HCT116 (cell line): ENCODE measurements at regions not wholly inside any gene's neighbourhood (a gene's known extent, or its start where the extent isn't known, plus 50 kb on each side); places are given as distances from the start of the nearest gene placed in this dataset.
"Not testable (repeated sequence)": the region's sequence is repeated elsewhere in the genome, so short reads cannot be mapped to it uniquely, and the experiment has no call there.

Experiments
- ATAC-seq: fragments of 200-7000 bp; cut with Tn5 transposase; 2 replicates; pipeline ENCODE4 v1.9.1; 2020; ENCODE audit warnings: mild to moderate bottlenecking, moderate library complexity
- BruUV-seq: library from RNA; stranded (reverse); fragments of 400-500 nt; replicated peaks from 2 replicates; lab custom pipeline; 2021; lab: Mats Ljungman, UMichigan
- CTCF ChIA-PET: fragments of 300-600 bp; sonication (Branson Sonifier 250); formaldehyde crosslinking; loops from one replicate; lab custom pipeline; 2021; ENCODE audit warnings: antibody characterized with exemption; lab: Charles Lee
- POLR2A ChIA-PET: fragments of 300-600, 350-600 bp; sonication (Branson Sonifier 250); formaldehyde crosslinking; loops from one replicate; lab custom pipeline; 2021; ENCODE audit warnings: antibody characterized with exemption; lab: Charles Lee
- RAD21 ChIA-PET, 2 experiments: fragments of 300-600 bp; sonication (Branson Sonifier 250); formaldehyde crosslinking; loops; one replicate each; lab custom pipeline; 2023; ENCODE audit warnings: low total read pairs in 2 of 2; ENCODE audit not compliant: uncharacterized antibody in 2 of 2, unreplicated experiment in 2 of 2, low non-redundant PET in 1 of 2; lab: Charles Lee
- DNase-seq: peaks from one replicate; pipeline ENCODE4 v3.0.0-alpha.2; 2010; ENCODE audit warnings: low read depth, low spot score
- H2AFZ ChIP-seq: fragments of 200-600 bp; shearing (Covaris generic), sonication (generic); 2 replicates; pipeline ENCODE4 v1.6.1; 2017; ENCODE audit warnings: low read depth, mixed run types, mixed read lengths, antibody characterized with exemption, low read length; ENCODE audit not compliant: poor library complexity, severe bottlenecking
- H3K27ac ChIP-seq: 2 replicates; pipeline ENCODE4 v1.5.1; 2012; ENCODE audit warnings: low read depth, low read length
- H3K27me3 ChIP-seq: fragments of 200-600 bp; sonication (generic); 2 replicates; pipeline ENCODE4 v1.6.1; 2016; ENCODE audit warnings: mixed run types, low read length, mixed read lengths; ENCODE audit not compliant: insufficient read depth
- H3K36me3 ChIP-seq, 2 experiments: fragments of 200-500 bp in 1 of 2; fragments of 200-600 bp in 1 of 2; sonication (Bioruptor generic) in 1 of 2; sonication (generic) in 1 of 2; 2 replicates each; pipeline versions ENCODE4 v1.5.1 to v1.6.1; 2014 to 2016; ENCODE audit warnings: low read length in 2 of 2, inconsistent platforms in 1 of 2, mixed read lengths in 1 of 2, mixed run types in 1 of 2; ENCODE audit not compliant: insufficient read depth in 2 of 2, control insufficient read depth in 1 of 2
- H3K4me1 ChIP-seq, 2 experiments: fragments of 200-600 bp in 1 of 2; sonication (generic) in 1 of 2; 2 replicates each; pipeline versions ENCODE4 v1.5.1 to v1.6.1; 2012 to 2017; ENCODE audit warnings: low read length in 2 of 2, inconsistent platforms in 1 of 2, mild to moderate bottlenecking in 1 of 2, mixed read lengths in 1 of 2, mixed run types in 1 of 2, moderate library complexity in 1 of 2; ENCODE audit not compliant: insufficient read depth in 2 of 2, control insufficient read depth in 1 of 2
- H3K4me2 ChIP-seq: fragments of 200-600 bp; sonication (generic); 2 replicates; pipeline ENCODE4 v1.6.1; 2017; ENCODE audit warnings: mixed run types, low read length, mixed read lengths
- H3K4me3 ChIP-seq, 2 experiments: fragments of 200-600 bp in 1 of 2; sonication (generic) in 1 of 2; replicated peaks in 1 of 2; 2 replicates each; pipeline ENCODE4 v1.5.1; 2011 to 2016; ENCODE audit warnings: low read length in 2 of 2, control low read depth in 1 of 2, low read depth in 1 of 2, mild to moderate bottlenecking in 1 of 2, mixed read lengths in 1 of 2, mixed run types in 1 of 2
- H3K79me2 ChIP-seq: fragments of 200-600 bp; sonication (generic); 2 replicates; pipeline ENCODE4 v1.6.1; 2017; ENCODE audit warnings: mild to moderate bottlenecking, mixed run types, low read length, moderate library complexity, mixed read lengths; ENCODE audit not compliant: insufficient read depth
- H3K9ac ChIP-seq: fragments of 200-600 bp; sonication (generic); 2 replicates; pipeline ENCODE4 v1.6.1; 2016; ENCODE audit warnings: low read length, mixed read lengths
- H3K9me2 ChIP-seq: fragments of 200-600 bp; sonication (generic), shearing (Covaris generic); 2 replicates; pipeline ENCODE4 v1.6.1; 2017; ENCODE audit warnings: mixed run types, mild to moderate bottlenecking, moderate library complexity; ENCODE audit not compliant: insufficient read depth
- H3K9me3 ChIP-seq, 2 experiments: fragments of 200-500 bp in 1 of 2; fragments of 200-600 bp in 1 of 2; sonication (Bioruptor generic) in 1 of 2; sonication (generic) in 1 of 2; 2 replicates each; pipeline ENCODE4 v1.6.1; 2014 to 2017; ENCODE audit warnings: low read length in 2 of 2, mixed read lengths in 2 of 2, inconsistent platforms in 1 of 2, low read depth in 1 of 2, mild to moderate bottlenecking in 1 of 2, mixed run types in 1 of 2, moderate library complexity in 1 of 2; ENCODE audit not compliant: control insufficient read depth in 1 of 2, insufficient read depth in 1 of 2
- H4K20me1 ChIP-seq: fragments of 200-600 bp; sonication (generic), shearing (Covaris generic); 2 replicates; pipeline ENCODE4 v1.6.1; 2017; ENCODE audit warnings: mixed run types, mild to moderate bottlenecking, moderate library complexity; ENCODE audit not compliant: insufficient read depth
- ATF3 ChIP-seq: IDR thresholded peaks from 2 replicates; pipeline ENCODE4 v1.6.1; 2012
- CBX3 ChIP-seq: IDR thresholded peaks from 2 replicates; pipeline ENCODE4 v1.6.1; 2012; ENCODE audit warnings: low read depth
- CEBPB ChIP-seq: IDR thresholded peaks from 2 replicates; pipeline ENCODE4 v1.6.1; 2012; ENCODE audit warnings: low read depth
- CTCF ChIP-seq, 3 experiments: fragments of 200-600 bp in 1 of 3; sonication (generic) in 1 of 3; IDR thresholded peaks in 2 of 3; conservative IDR thresholded peaks in 1 of 3; 2 replicates each; pipeline ENCODE4 v1.5.1; 2012 to 2017; ENCODE audit warnings: low read depth in 2 of 3, low read length in 2 of 3, antibody characterized with exemption in 1 of 3, borderline replicate concordance in 1 of 3, control low read depth in 1 of 3, mild to moderate bottlenecking in 1 of 3, mixed read lengths in 1 of 3, mixed run types in 1 of 3, moderate library complexity in 1 of 3; ENCODE audit not compliant: insufficient read depth in 1 of 3
- ELF1 ChIP-seq: IDR thresholded peaks from 2 replicates; pipeline ENCODE4 v1.6.1; 2012; ENCODE audit warnings: low read depth, borderline replicate concordance
- EZH2 ChIP-seq: fragments of 200-600 bp; sonication (generic); IDR thresholded peaks from 2 replicates; pipeline ENCODE4 v1.6.1; 2017; ENCODE audit warnings: antibody characterized with exemption, mixed run types
- EZH2phosphoT487 ChIP-seq: fragments of 200-600 bp; IDR thresholded peaks from 2 replicates; pipeline ENCODE4 v1.6.1; 2018; ENCODE audit warnings: antibody characterized with exemption, borderline replicate concordance
- FOSL1 ChIP-seq: IDR thresholded peaks from 2 replicates; pipeline ENCODE4 v1.6.1; 2012; ENCODE audit warnings: low read depth
- JUND ChIP-seq: IDR thresholded peaks from 2 replicates; pipeline ENCODE4 v1.6.1; 2012
- MAX ChIP-seq: IDR thresholded peaks from 2 replicates; pipeline ENCODE4 v1.6.1; 2012
- POLR2A ChIP-seq: IDR thresholded peaks from 2 replicates; pipeline ENCODE4 v1.7.0; 2011; ENCODE audit warnings: borderline replicate concordance; ENCODE audit not compliant: insufficient read depth, insufficient read length; ENCODE audit errors: extremely low read depth
- REST ChIP-seq: IDR thresholded peaks from 2 replicates; pipeline ENCODE4 v1.6.1; 2012; ENCODE audit warnings: low read depth
- SIN3A ChIP-seq: IDR thresholded peaks from 2 replicates; pipeline ENCODE4 v1.6.1; 2012; ENCODE audit warnings: low read depth
- SRF ChIP-seq: IDR thresholded peaks from 2 replicates; pipeline ENCODE4 v1.6.1; 2012; ENCODE audit warnings: low read depth
- TCF7L2 ChIP-seq: IDR thresholded peaks from 2 replicates; pipeline ENCODE4 v1.7.0; 2011; ENCODE audit warnings: borderline replicate concordance, inconsistent platforms; ENCODE audit not compliant: insufficient read depth, insufficient read length; ENCODE audit errors: extremely low read depth
- YY1 ChIP-seq: IDR thresholded peaks from 2 replicates; pipeline ENCODE4 v1.6.1; 2011; ENCODE audit warnings: low read length, low read depth, moderate library complexity, mild to moderate bottlenecking; ENCODE audit not compliant: insufficient replicate concordance; ENCODE audit errors: extremely low read depth
- ZFX ChIP-seq: fragments of 450-650 bp; IDR thresholded peaks from 2 replicates; pipeline ENCODE4 v1.6.1; 2017
- ZNF274 ChIP-seq: fragments of 200-500 bp; sonication (Bioruptor generic); IDR thresholded peaks from 2 replicates; pipeline ENCODE4 v1.6.1; 2014; ENCODE audit warnings: mild to moderate bottlenecking, low read depth, low read length, inconsistent platforms
- intact Hi-C: fragments of 100-400 bp; cut with micrococcal nuclease; formaldehyde crosslinking; loops from 2 replicates; pipeline ENCODE4 v1.10.0; 2022

GRCh38 chr14:43655194-43655593, 851.9 kb downstream of the FSCB start:
- H3K27me3 ChIP-seq, H3K4me2 ChIP-seq, POLR2A ChIA-PET, H3K4me3 ChIP-seq, CTCF ChIA-PET, H3K4me1 ChIP-seq, intact Hi-C loops, BruUV-seq, H2AFZ ChIP-seq, H3K9ac ChIP-seq, H4K20me1 ChIP-seq, H3K79me2 ChIP-seq, H3K9me3 ChIP-seq, H3K9me2 ChIP-seq, H3K27ac ChIP-seq, H3K36me3 ChIP-seq, DNase-seq, ATAC-seq, RAD21 ChIA-PET: not testable (repeated sequence)

GRCh38 chr14:43651896-43652295, 855.2 kb downstream of the FSCB start:
- H2AFZ ChIP-seq, result no peak overlapping the region
- POLR2A ChIA-PET, result no interaction called here
- no peak overlapping the region for H3K9ac ChIP-seq
- H3K79me2 ChIP-seq, result no peaks in the 10 kb centered on the region
- no peaks in the 10 kb centered on the region; a peak in 1 of 4 replicates for H3K9me3 ChIP-seq
- ATAC-seq, result no peak
- RAD21 ChIA-PET, result no interaction called here
- BruUV-seq, result no TSS peak
- H3K4me2 ChIP-seq, result no peak overlapping the region
- H4K20me1 ChIP-seq, result no peaks in the 10 kb centered on the region
- CTCF ChIA-PET, result no interaction called here
- no peaks in the 10 kb centered on the region for H3K36me3 ChIP-seq
- no peak overlapping the region for H3K4me3 ChIP-seq
- H3K27ac ChIP-seq, result no peak overlapping the region
- intact Hi-C loops, result no loop called here
- DNase-seq, result no peak
- no peaks in the 10 kb centered on the region for H3K27me3 ChIP-seq
- TF ChIP-seq ZFX, result no peak
- no peak for TF ChIP-seq CTCF (IDR thresholded peaks at IDR 0.05 in 2 of 3, conservative IDR thresholded peaks at IDR 0.05 in 1 of 3; ENCODE audit: borderline replicate concordance in 1 of 3, insufficient read depth in 1 of 3, low read depth in 2 of 3, low read length in 2 of 3)
- TF ChIP-seq EZH2, result no peak
- TF ChIP-seq EZH2phosphoT487, result no peak
- TF ChIP-seq SRF, result no peak
- TF ChIP-seq ELF1, result no peak
- TF ChIP-seq MAX, result no peak
- TF ChIP-seq REST, result no peak
- no peak for TF ChIP-seq CBX3
- TF ChIP-seq TCF7L2, result no peak
- TF ChIP-seq JUND, result no peak
- no peak for TF ChIP-seq YY1
- no peak for TF ChIP-seq POLR2A
- no peak for TF ChIP-seq ZNF274
- TF ChIP-seq SIN3A, result no peak
- TF ChIP-seq FOSL1, result no peak
- no peak for TF ChIP-seq ATF3
- TF ChIP-seq CEBPB, result no peak
- no peaks in the 10 kb centered on the region for H3K9me2 ChIP-seq
- H3K4me1 ChIP-seq, result no peaks in the 10 kb centered on the region
